ENCODE measurements at regions not wholly inside any gene's neighbourhood (a gene's known extent, or its start where the extent isn't known, plus 50 kb on each side); places are given as distances from the start of the nearest gene placed in this dataset.

- Histone ChIP-seq H3K4me1 (ENCODE audit: insufficient read depth, low read length) (no peaks in the 10 kb centered on the region), H3K27ac (ENCODE audit: low read length) (no peak overlapping the region), H3K4me3 (ENCODE audit: low read depth in 1 of 2, low read length in 2 of 2) (no peak overlapping the region), H3K27me3 (ENCODE audit: insufficient read depth, low read length, poor library complexity) (peaks cover 5% of the 10 kb centered on the region), H2AFZ (ENCODE audit: low read depth, low read length) (no peak overlapping the region), H3K4me2 (ENCODE audit: insufficient read depth, low read length) (no peak overlapping the region), H3K79me2 (ENCODE audit: insufficient read depth, low read length) (no peaks in the 10 kb centered on the region), H3K36me3 (ENCODE audit: insufficient read depth, low read length) (no peaks in the 10 kb centered on the region), H3K9me3 (ENCODE audit: insufficient read depth, low read length, severe bottlenecking) (no peaks in the 10 kb centered on the region), H3K9ac (ENCODE audit: low read depth, low read length) (no peak overlapping the region), H4K20me1 (ENCODE audit: insufficient read depth, low read length) (no peaks in the 10 kb centered on the region)
- DNase-seq, result no peak
- TF ChIP-seq EZH2 (IDR thresholded peaks at IDR 0.05; ENCODE audit: borderline replicate concordance, low read depth, low read length, severe bottlenecking), result no peak
- TF ChIP-seq, protein P1, sequence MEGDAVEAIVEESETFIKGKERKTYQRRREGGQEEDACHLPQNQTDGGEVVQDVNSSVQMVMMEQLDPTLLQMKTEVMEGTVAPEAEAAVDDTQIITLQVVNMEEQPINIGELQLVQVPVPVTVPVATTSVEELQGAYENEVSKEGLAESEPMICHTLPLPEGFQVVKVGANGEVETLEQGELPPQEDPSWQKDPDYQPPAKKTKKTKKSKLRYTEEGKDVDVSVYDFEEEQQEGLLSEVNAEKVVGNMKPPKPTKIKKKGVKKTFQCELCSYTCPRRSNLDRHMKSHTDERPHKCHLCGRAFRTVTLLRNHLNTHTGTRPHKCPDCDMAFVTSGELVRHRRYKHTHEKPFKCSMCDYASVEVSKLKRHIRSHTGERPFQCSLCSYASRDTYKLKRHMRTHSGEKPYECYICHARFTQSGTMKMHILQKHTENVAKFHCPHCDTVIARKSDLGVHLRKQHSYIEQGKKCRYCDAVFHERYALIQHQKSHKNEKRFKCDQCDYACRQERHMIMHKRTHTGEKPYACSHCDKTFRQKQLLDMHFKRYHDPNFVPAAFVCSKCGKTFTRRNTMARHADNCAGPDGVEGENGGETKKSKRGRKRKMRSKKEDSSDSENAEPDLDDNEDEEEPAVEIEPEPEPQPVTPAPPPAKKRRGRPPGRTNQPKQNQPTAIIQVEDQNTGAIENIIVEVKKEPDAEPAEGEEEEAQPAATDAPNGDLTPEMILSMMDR (IDR thresholded peaks at IDR 0.05; ENCODE audit: borderline replicate concordance, extremely low read depth, low read length, poor library complexity, severe bottlenecking), result no peak
- ATAC-seq (ENCODE audit: insufficient read depth, low read depth), result no peak
Observed at GRCh38 chr17:65477600-65477999, 83.8 kb downstream of the AXIN2 start.

- H3K9ac ChIP-seq (ENCODE audit: low read depth, low read length), result no peak overlapping the region
- H3K36me3 ChIP-seq (ENCODE audit: insufficient read depth, low read length), result no peaks in the 10 kb centered on the region
- no peak overlapping the region for H3K4me3 ChIP-seq (ENCODE audit: low read depth in 1 of 2, low read length in 2 of 2)
- no peaks in the 10 kb centered on the region for H3K4me1 ChIP-seq (ENCODE audit: insufficient read depth, low read length)
- H3K27me3 ChIP-seq (ENCODE audit: insufficient read depth, low read length, poor library complexity), result peaks cover 5% of the 10 kb centered on the region
- ATAC-seq (ENCODE audit: insufficient read depth, low read depth) (no peak), DNase-seq (no peak)
- no peaks in the 10 kb centered on the region for H3K79me2 ChIP-seq (ENCODE audit: insufficient read depth, low read length)
- TF ChIP-seq EZH2 (IDR thresholded peaks at IDR 0.05; ENCODE audit: borderline replicate concordance, low read depth, low read length, severe bottlenecking), result no peak
- TF ChIP-seq, protein P1 (IDR thresholded peaks at IDR 0.05; ENCODE audit: borderline replicate concordance, extremely low read depth, low read length, poor library complexity, severe bottlenecking), result no peak
- H3K9me3 ChIP-seq (ENCODE audit: insufficient read depth, low read length, severe bottlenecking), result no peaks in the 10 kb centered on the region
- H2AFZ ChIP-seq (ENCODE audit: low read depth, low read length), result no peak overlapping the region
- H3K4me2 ChIP-seq (ENCODE audit: insufficient read depth, low read length), result no peak overlapping the region
- H3K27ac ChIP-seq (ENCODE audit: low read length), result no peak overlapping the region
- no peaks in the 10 kb centered on the region for H4K20me1 ChIP-seq (ENCODE audit: insufficient read depth, low read length)
Observed at GRCh38 chr17:65474660-65475059, 86.8 kb downstream of the AXIN2 start.

GRCh38 chr17:65473985-65474384 is 87.5 kb downstream of the AXIN2 start:
- Histone ChIP-seq H3K4me3 (ENCODE audit: low read depth in 1 of 2, low read length in 2 of 2) (no peak overlapping the region), H3K9ac (ENCODE audit: low read depth, low read length) (no peak overlapping the region), H3K9me3 (ENCODE audit: insufficient read depth, low read length, severe bottlenecking) (no peaks in the 10 kb centered on the region), H3K36me3 (ENCODE audit: insufficient read depth, low read length) (no peaks in the 10 kb centered on the region), H3K4me1 (ENCODE audit: insufficient read depth, low read length) (no peaks in the 10 kb centered on the region), H3K27ac (ENCODE audit: low read length) (no peak overlapping the region), H4K20me1 (ENCODE audit: insufficient read depth, low read length) (no peaks in the 10 kb centered on the region), H2AFZ (ENCODE audit: low read depth, low read length) (no peak overlapping the region), H3K79me2 (ENCODE audit: insufficient read depth, low read length) (no peaks in the 10 kb centered on the region), H3K4me2 (ENCODE audit: insufficient read depth, low read length) (no peak overlapping the region), H3K27me3 (ENCODE audit: insufficient read depth, low read length, poor library complexity) (peaks cover 5% of the 10 kb centered on the region)
- no peak for TF ChIP-seq EZH2 (IDR thresholded peaks at IDR 0.05; ENCODE audit: borderline replicate concordance, low read depth, low read length, severe bottlenecking)
- TF ChIP-seq, protein P1 (IDR thresholded peaks at IDR 0.05; ENCODE audit: borderline replicate concordance, extremely low read depth, low read length, poor library complexity, severe bottlenecking), result no peak
- DNase-seq (no peak), ATAC-seq (ENCODE audit: insufficient read depth, low read depth) (no peak)

- no peaks in the 10 kb centered on the region for H3K36me3 ChIP-seq (ENCODE audit: insufficient read depth, low read length)
- ATAC-seq (ENCODE audit: insufficient read depth, low read depth) (no peak), DNase-seq (no peak)
- H3K4me3 ChIP-seq (ENCODE audit: low read depth in 1 of 2, low read length in 2 of 2), result no peak overlapping the region
- H3K27ac ChIP-seq (ENCODE audit: low read length), result no peak overlapping the region
- peaks cover 5% of the 10 kb centered on the region for H3K27me3 ChIP-seq (ENCODE audit: insufficient read depth, low read length, poor library complexity)
- no peaks in the 10 kb centered on the region for H4K20me1 ChIP-seq (ENCODE audit: insufficient read depth, low read length)
- H2AFZ ChIP-seq (ENCODE audit: low read depth, low read length), result no peak overlapping the region
- TF ChIP-seq, protein P1 (IDR thresholded peaks at IDR 0.05; ENCODE audit: borderline replicate concordance, extremely low read depth, low read length, poor library complexity, severe bottlenecking), result no peak
- no peak for TF ChIP-seq EZH2 (IDR thresholded peaks at IDR 0.05; ENCODE audit: borderline replicate concordance, low read depth, low read length, severe bottlenecking)
- no peaks in the 10 kb centered on the region for H3K4me1 ChIP-seq (ENCODE audit: insufficient read depth, low read length)
- H3K4me2 ChIP-seq (ENCODE audit: insufficient read depth, low read length), result no peak overlapping the region
- H3K79me2 ChIP-seq (ENCODE audit: insufficient read depth, low read length), result no peaks in the 10 kb centered on the region
- H3K9ac ChIP-seq (ENCODE audit: low read depth, low read length), result no peak overlapping the region
- no peaks in the 10 kb centered on the region for H3K9me3 ChIP-seq (ENCODE audit: insufficient read depth, low read length, severe bottlenecking)
Observed at GRCh38 chr17:65473363-65473762, 88.1 kb downstream of the AXIN2 start.

Data from DND-41 (cell line).